ENCODE measurements at regions not wholly inside any gene's neighbourhood (a gene's known extent, or its start where the extent isn't known, plus 50 kb on each side); places are given as distances from the start of the nearest gene placed in this dataset.
"Not testable (repeated sequence)": the region's sequence is repeated elsewhere in the genome, so short reads cannot be mapped to it uniquely, and the experiment has no call there.

DNA sequence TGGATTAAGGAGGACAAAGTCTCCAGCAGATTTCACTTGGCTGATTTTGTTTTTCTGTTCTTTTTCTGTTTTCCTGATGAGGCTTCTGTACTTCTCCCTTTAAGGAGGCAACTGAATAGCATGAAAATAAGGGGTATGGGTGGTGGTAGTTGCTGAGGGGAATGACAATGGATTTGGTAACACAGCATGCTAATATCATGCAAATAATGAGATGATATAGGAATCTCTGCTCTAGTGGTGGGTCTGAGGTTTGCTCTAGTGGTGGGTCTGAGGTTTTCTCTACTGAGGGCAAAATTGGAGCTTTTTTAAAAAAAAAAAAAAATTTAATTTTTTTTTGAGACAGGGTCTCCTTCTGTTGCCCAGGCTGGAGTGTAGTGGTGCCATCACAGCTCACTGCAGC, 139.7 kb downstream of the C9orf152 start:
- DNase-seq = no peak

DNA sequence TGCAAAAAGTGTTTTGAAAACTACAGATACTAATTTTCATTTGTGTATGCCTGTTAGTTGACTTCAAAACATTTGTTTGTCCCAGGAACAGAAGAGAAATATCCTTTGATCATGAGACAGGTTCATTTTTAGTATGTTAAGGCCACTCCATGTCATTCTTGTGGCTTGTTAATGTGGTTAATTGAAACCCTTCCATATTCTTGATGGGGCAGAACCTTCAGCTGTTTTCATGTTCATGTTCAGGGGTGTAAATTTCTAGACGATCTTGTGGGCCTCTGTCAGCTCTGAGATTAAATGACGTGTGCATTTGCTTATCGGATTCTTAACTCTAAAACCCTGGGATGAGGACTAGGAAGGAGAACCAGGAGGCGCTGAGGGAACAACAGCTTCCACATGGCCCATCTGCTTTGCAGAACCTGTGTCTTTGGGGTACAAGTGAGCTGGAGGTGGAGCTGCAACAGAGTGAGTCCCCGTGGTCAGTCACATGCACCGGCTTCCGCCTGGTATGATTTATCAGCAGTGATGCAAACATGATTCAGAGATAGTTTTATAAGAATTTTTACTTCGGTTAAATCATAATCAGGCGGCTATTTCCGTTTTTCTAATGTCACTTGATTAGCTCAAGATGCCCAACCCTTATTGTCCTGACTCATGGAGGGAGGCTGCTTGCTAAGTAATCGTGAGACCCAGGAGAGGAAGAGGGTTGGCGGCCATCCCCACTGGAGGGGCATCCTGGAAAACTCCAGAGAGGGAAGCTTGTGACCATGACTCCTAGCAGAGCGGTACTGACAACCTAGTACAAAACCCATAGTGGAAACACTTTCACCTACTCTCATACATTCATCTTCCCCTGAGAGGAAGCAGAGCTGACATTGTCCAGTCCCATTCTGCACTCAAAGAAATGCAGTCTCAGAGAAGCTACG, 138.4 kb downstream of the C9orf152 start:
- DNase-seq = no peak

- no peak for DNase-seq
Observed at GRCh38 chr9:110072597-110073355, 135.2 kb downstream of the C9orf152 start.

DNA sequence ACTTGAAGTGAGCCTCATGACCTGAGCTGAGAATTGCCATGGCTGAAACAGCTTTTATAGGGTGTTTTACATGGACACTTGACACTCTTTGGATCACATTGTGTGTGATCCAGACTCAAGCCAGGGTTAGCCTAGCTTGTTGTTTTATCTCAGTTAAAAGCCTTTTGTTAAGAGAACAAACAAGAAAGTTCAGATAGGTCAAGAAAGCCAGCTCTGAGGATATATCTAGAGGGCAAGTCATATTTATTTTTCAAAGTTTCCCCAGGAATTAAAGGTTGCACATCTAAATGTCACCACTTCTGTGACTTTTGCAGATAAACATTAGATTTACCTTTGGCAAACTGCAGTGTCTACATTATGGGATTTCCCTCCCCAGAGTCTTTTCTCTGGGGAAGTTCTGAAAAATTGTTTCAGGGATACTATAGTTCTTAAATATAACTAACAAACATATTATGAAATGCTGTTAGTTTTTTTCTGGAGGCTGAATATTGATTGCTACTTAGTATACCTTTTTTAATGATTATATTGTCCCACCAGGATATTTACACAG, 134.5 kb downstream of the C9orf152 start:
- DNase-seq = no peak

DNA sequence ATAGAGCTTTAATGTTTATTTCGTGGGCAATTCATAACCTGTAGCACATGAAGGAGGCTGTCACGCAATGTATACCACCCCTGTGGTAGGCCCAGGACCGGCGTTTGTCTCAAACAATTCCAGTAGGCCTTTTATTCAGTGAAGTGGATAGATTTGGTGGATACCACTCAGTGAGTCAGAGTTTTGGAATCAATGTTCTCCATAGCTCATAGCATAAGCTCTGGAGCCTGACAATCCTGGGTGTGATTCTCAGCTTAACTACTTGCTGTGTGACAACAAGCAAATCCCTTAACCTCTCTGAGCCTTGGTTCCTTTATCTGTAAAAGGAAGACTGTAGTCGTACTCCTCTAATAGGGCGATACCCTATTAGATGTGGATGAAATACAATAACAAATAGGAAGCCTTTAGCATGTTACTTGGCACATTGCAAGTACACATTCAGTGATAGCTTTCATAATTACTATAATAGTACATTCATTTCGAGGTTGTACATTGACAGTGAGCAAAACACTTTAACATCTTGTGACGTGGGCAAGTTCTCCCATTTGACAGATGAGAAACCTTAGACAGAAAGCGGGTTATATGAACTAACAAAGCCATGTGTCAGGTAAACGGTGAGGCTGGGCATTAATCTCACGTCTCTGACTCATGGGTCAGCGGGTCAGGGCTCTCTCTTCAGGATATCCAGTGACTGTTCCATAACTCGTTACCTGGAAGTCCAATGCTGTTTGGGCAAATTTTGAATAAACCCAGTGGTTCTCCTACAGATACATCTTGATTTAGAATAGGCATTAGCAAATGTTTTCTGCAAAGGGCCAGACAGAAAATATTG, 130.8 kb downstream of the C9orf152 start:
- DNase-seq = no peak

DNA sequence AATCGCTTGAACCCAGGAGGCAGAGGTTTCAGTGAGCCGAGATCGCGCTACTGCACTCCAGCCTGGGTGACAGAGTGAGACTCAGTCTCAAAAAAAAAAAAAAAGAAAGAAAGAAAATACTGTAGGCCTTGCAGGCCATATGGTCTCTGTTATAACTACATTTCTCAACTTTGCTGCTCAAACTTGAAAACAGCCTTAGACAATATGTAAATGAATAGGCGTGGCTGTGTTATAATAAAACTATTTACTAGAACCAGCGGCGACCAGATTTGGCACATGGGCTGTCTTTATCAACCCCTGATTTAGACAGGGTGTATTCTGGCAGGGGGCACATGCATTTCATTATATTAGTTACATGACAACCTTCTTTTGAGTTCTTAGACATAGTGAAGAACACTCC, 130.0 kb downstream of the C9orf152 start:
- no peak for DNase-seq

GRCh38 chr9:110078604-110079003, 129.4 kb downstream of the C9orf152 start:
- no peak for DNase-seq

DNA sequence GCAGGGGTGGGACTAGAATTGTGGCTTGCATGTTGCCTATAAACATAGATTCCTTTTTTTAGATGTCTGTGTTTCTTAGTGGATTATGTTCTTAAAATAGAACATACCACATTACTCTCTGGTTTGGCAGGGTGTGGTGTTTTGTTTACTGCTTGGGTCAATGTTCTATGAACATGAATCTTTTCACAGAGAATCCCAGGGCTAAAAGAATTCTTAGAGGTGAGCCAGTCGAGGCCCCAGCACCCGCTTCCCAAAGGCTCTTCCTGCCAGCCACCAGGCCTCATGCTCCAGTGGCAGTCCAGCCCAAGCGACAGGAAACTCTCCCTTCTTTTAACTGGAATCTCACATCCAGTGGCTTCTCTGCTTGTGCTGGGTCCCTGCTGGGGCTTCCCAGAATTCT, 126.6 kb downstream of the C9orf152 start:
- no peak for DNase-seq

GRCh38 chr9:110083866-110084265, 124.1 kb downstream of the C9orf152 start:
- DNase-seq = no peak

GRCh38 chr9:110086537-110086936, 121.4 kb downstream of the C9orf152 start:
- no peak for DNase-seq

GRCh38 chr9:110087605-110088004, 120.4 kb downstream of the C9orf152 start:
- DNase-seq = no peak

- no peak for DNase-seq
Observed at GRCh38 chr9:110088099-110088498, 119.9 kb downstream of the C9orf152 start.

- no peak for DNase-seq
Observed at GRCh38 chr9:110089681-110090370, 118.1 kb downstream of the C9orf152 start.

DNA sequence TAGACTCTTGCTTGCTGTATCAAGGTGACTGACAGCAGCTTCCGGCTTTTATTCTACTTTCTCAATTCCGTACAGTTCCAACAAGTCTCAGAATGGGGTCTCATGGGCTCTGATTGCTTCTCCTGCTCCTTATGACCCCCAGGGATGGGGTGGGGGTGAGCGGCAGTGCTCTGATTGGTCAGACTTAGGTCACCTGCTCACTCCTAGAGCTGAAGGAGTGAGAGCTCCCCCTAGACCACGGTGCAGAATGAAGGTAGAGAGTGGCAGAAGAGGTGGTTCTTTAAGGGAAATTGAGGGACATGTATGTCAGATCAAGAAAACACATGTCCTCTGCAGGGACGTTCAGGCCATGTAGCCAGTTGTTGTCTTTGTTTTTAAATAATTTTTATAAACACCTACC, 115.2 kb downstream of the C9orf152 start:
- no peak for DNase-seq

- no peak for DNase-seq
Observed at GRCh38 chr9:110093417-110093816, 114.5 kb downstream of the C9orf152 start.

DNA sequence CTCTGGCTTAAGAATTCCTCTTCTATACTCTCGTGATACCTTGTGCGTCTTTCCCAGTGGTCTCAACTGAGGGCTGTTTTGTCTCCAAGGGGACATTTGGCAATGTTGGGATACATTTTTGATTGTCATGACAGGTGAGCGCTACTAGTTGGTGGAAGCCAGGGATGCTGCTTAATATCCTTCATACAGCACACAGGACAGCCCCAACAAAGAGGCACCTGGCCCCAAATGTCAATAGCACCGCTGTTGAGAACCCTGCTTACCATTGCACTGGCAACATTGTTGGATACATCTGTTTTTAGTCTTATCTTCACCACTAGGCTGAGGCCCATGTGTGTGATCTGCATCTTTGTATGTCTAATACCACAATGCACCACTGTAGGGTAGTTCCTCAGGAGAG, 114.1 kb downstream of the C9orf152 start:
- DNase-seq = no peak

DNA sequence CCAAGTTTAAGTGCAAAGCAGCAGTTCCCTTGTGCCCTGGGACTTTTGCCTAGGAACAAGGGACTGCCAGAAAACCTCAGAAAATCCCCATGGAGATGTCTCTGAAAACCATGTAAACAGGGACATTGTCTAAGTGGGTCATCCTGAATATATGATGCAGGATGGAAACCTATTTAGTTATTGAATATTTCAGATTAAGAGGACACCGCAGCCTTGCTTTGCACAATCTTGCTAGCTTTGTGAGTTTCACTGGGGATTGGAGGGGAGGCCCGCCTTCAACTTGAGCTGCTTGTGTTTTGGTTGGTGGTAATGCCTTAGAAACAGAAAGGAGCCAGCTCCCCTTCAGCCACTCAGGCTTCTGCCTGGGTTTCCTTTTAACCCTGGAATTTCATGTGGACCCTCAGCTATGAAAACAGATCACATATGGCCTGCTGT, 112.8 kb downstream of the C9orf152 start:
- DNase-seq = no peak

DNA sequence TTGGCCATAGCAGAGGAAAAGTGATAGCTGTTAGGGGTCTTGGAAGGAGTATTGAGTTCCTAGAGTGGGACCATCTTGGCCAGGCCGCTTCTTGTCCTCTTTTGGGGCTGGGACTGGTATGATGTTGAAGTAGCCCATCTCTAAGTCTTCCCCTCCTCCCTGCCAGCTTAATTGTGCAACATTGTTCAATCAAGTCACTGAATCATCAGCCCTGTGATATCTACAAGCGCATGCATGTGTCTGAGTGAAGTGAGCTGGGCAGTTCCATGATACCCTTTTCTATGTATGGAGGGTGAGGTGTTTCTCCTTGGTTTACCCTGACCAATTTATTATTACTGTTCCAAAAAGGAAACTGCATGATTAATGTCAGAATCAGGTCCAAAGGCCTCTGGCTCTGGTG, 112.2 kb downstream of the C9orf152 start:
- DNase-seq = no peak

GRCh38 chr9:110096674-110097073, 111.3 kb downstream of the C9orf152 start:
- not testable (repeated sequence) for DNase-seq

DNA sequence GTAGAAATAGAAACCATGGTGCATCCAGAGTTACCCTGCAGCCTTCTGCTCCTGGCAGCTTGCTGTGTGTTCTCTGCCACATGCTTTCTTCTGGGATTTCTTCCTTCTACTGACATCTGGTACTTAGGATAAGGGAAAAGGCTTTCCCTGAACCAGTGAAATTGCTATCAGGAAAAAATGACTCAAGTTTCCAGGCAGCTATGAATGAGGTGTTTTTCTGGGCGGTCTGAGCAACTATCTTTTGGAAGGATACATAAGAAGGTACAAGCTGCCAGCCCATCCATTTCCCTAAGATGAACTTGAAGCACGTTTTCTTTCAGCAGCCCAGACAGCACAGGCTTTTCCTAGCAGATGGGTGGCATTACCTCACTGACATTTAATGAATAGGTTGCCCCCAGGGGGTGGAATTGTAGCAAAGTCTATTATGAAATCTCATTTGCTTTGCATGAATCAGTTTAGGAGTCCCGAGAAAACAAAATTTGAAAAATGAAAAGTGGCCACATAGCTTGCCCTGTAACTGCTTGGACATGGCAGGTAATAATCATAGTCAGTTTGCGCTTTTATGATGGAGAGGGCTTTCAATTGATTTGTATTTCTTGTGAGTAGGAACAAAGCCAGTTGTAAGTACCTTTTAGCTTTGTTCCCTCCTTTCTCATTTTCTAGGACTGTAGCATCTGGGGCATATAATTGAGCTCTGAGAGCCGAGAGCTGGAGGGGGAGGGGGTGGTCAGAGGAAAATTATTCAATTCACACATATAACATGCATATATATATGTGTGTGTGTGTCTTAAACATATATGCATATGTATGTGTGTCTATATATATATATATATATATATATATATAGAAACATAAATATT, 108.5 kb downstream of the C9orf152 start:
- DNase-seq = no peak

- DNase-seq = no peak
Observed at GRCh38 chr9:110101531-110102161, 106.3 kb downstream of the C9orf152 start.
